H7 (cell line): ENCODE measurements at regions not wholly inside any gene's neighbourhood (a gene's known extent, or its start where the extent isn't known, plus 50 kb on each side); places are given as distances from the start of the nearest gene placed in this dataset.

Experiments
- DNase-seq: peaks from one replicate; pipeline ENCODE4 v3.0.0; 2012
- H3K27me3 ChIP-seq: 2 replicates; pipeline ENCODE4 v1.6.0; 2011; ENCODE audit warnings: mild to moderate bottlenecking, low read length; ENCODE audit not compliant: control insufficient read depth, insufficient read depth
- H3K36me3 ChIP-seq: replicated peaks from 2 replicates; pipeline ENCODE4 v1.5.1; 2011; ENCODE audit warnings: low read length; ENCODE audit not compliant: control insufficient read depth, insufficient read depth
- H3K4me3 ChIP-seq: 2 replicates; pipeline ENCODE4 v1.5.1; 2011; ENCODE audit warnings: low read depth, mild to moderate bottlenecking, control low read depth, low read length, moderate library complexity; ENCODE audit not compliant: insufficient read depth

GRCh38 chr13:105196052-105196451 is 1339.4 kb downstream of the EFNB2 start:
- Histone ChIP-seq H3K4me3 (no peak overlapping the region), H3K27me3 (no peaks in the 10 kb centered on the region), H3K36me3 (no peaks in the 10 kb centered on the region)
- DNase-seq, result no peak

GRCh38 chr13:105193026-105193425 is 1342.4 kb downstream of the EFNB2 start:
- DNase-seq, result no peak
- Histone ChIP-seq H3K27me3 (no peaks in the 10 kb centered on the region), H3K4me3 (no peak overlapping the region), H3K36me3 (no peaks in the 10 kb centered on the region)

GRCh38 chr13:105184201-105184600 is 1351.3 kb downstream of the EFNB2 start:
- Histone ChIP-seq H3K4me3 (no peak overlapping the region), H3K27me3 (no peaks in the 10 kb centered on the region), H3K36me3 (no peaks in the 10 kb centered on the region)
- DNase-seq, result no peak

DNA sequence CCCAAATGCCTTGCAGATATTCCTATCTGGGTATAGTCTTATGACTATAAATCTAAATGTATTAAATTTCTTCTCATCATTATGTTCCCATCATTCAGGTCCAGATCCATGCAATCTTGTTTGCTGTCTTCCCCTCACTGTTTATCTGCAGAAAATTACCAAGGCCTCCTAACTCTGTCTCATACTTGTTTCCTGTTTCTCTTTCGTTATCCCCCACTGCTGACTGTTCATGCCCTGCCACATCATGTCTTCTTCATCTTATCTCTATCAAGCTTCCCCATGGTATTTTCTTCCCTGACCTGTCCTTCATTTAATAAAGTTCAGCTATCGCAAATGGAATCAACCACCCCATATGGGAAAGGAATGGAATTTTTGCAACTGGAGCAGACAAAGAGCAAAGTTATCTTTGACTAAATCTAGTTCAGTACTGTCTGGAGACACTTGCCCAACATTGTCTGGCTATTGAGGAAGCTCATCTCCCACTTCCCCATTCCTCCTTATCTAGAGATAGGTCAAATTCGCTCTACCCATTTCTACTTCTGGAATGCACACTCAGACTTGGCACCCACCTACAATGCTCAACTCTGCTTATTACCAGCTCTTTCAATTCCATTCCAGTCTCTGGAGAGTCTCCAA is 1358.1 kb downstream of the EFNB2 start:
- no peak overlapping the region for H3K4me3 ChIP-seq
- H3K27me3 ChIP-seq, result no peaks in the 10 kb centered on the region
- no peaks in the 10 kb centered on the region for H3K36me3 ChIP-seq

DNA sequence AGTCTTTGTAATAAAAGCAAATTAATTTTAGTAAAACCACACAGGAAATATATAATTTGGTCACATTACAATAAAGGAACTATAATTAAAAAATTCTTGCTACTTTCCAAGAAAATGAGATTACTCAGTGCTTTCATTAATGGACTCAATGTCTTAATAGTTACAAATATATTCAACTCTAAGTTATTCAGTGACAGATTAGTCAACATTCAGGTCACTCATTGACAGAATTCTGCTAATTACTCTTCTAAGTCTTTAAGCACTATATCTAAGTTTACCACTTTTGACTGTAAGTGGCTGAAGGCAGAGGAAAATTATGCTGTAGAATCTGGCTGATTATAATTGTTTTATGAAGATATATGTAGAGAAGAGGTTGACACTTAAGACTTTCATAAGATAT is 1365.0 kb downstream of the EFNB2 start:
- no peak overlapping the region for H3K4me3 ChIP-seq
- no peak for DNase-seq

More for the DNA sequence above, 1358.1 kb downstream of the EFNB2 start:
- no peak for DNase-seq

GRCh38 chr13:105168295-105168694 is 1367.2 kb downstream of the EFNB2 start:
- Histone ChIP-seq H3K4me3 (no peak overlapping the region), H3K36me3 (no peaks in the 10 kb centered on the region), H3K27me3 (no peaks in the 10 kb centered on the region)
- DNase-seq, result no peak

More for the DNA sequence above, 1365.0 kb downstream of the EFNB2 start:
- Histone ChIP-seq H3K27me3 (no peaks in the 10 kb centered on the region), H3K36me3 (no peaks in the 10 kb centered on the region)

GRCh38 chr13:105167385-105167784 is 1368.1 kb downstream of the EFNB2 start:
- no peak for DNase-seq
- no peak overlapping the region for H3K4me3 ChIP-seq

DNA sequence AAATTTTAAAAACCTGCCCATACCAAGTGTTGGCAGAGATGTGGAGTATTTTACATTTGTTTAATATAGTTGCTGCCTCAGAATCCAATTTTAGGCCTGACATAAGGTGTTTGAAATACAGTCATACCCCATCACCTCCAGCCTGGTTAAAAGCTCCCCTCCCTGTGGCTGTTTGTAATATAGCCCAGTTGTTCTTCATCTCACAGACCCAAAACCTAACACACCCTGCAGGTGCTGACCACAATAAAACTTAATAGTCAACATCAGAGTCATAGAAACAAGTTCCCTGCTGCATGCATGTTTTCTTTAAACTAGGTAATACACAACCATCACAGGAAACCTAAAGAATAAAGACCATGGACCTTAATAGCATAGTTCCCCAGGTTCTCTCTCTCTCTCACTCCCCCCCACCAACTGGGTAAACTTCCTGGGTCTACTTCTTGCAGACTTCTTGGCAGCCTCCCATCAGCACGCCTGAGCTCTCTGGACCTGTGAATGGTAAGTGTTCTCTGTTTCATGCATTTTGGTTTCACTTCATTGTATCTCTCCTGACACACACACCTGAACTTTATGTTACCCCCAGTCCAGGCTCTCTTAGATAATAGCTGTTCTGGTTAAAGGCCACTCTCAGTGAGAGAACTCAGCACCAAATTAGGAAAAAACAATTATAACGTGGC is 1369.9 kb downstream of the EFNB2 start:
- Histone ChIP-seq H3K36me3 (no peaks in the 10 kb centered on the region), H3K27me3 (no peaks in the 10 kb centered on the region), H3K4me3 (no peak overlapping the region)
- DNase-seq, result no peak

More at GRCh38 chr13:105167385-105167784, 1368.1 kb downstream of the EFNB2 start:
- no peaks in the 10 kb centered on the region for H3K36me3 ChIP-seq
- no peaks in the 10 kb centered on the region for H3K27me3 ChIP-seq

DNA sequence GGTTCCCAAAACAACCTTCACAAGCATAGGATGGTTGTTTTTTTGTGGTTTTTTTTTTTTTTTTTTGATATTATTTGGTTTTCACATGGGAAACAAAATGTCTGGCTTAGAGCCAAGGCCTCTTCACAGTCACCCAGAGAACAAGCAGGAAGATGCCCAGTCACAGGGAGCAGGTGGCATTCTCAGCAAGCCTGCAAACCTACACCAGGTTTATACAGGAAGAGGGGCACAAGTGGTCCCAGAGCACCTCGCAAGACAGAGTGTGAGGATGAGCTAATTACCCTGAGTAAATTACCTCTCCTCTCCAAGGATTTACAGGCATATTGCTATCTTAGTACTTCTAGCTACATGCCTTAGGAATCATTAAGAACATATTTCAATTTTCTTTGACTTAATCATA is 1375.6 kb downstream of the EFNB2 start:
- no peaks in the 10 kb centered on the region for H3K27me3 ChIP-seq
- H3K36me3 ChIP-seq, result no peaks in the 10 kb centered on the region
- H3K4me3 ChIP-seq, result no peak overlapping the region
- DNase-seq, result no peak

DNA sequence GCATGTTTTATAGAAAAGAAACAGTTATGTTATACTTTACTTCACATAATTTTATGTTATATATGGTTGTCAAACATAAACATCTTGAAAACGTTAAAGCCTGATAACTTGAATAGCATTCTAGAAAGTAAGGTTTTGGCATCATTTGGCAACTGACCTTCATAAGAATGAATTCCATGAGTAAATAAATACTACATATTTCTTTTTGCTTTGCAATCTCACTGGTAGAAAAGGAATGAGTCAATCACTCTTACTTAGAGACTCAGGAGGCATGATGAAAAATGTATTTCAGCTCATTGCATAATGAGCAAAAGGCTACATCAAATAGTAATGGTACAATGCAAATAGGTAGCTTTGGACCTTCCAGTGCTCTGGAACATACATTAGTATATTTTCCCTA is 1381.9 kb downstream of the EFNB2 start:
- Histone ChIP-seq H3K4me3 (no peak overlapping the region), H3K27me3 (no peaks in the 10 kb centered on the region), H3K36me3 (no peaks in the 10 kb centered on the region)
- DNase-seq, result no peak

DNA sequence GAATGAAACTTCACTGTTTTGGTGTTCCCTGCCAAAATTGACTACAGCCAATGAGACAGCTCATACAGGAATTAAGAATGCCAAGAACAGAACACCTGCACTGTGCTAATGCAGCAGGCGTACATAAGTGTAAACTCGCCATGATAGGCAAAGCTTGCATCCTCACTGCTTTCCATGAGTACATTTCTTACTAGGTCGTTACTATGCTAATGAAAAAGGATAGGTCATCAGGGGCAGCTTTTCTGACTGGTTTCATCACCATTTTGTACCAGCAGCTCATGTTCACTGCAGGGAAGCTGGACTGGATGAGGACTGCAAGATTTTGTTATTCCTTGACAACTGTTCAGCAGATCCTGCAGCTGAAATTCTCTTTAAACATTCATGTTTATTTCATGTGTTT is 1383.8 kb downstream of the EFNB2 start:
- no peaks in the 10 kb centered on the region for H3K27me3 ChIP-seq

DNA sequence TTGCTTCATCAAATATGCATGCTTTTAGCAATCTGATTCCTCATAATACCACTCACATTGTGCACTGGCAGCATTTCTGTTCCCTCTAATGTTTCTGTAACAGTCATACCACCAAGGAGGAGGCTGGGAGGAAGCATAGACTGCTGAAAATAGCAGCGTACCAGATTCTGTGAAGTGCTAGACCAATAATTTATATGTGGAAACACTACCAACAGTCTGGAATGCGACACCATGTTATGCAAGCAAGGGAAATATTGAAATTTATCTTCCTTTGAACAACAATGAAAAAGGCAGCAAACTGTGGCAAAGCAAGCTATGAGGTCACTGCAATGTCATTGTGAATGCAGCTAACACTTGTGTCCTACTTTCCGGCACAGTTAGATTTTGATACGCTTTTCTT is 1388.0 kb downstream of the EFNB2 start:
- no peak for DNase-seq
- no peaks in the 10 kb centered on the region for H3K36me3 ChIP-seq
- no peaks in the 10 kb centered on the region for H3K27me3 ChIP-seq
- H3K4me3 ChIP-seq, result no peak overlapping the region

More for the DNA sequence above, 1383.8 kb downstream of the EFNB2 start:
- no peak for DNase-seq
- Histone ChIP-seq H3K36me3 (no peaks in the 10 kb centered on the region), H3K4me3 (no peak overlapping the region)

DNA sequence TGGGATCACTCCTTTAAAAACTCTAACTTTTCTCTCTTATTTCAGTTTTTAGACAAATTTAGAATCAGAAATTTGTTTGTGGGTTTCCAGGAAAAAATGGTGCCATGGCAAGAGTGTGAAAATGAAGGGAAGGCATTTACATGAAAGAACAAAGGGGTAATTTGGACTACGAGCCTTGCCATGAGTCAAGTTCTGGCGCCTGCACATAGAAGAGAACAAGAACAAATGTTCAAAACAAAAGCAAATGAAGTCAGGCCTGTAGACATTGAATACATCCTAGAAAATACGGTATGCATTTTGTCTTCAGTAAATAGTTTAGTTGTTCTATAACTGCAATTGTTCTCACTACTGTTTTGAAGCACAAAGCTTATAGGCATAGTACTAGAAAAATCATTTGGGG is 1390.5 kb downstream of the EFNB2 start:
- H3K27me3 ChIP-seq, result no peaks in the 10 kb centered on the region
- H3K4me3 ChIP-seq, result no peak overlapping the region
- no peak for DNase-seq
- no peaks in the 10 kb centered on the region for H3K36me3 ChIP-seq

DNA sequence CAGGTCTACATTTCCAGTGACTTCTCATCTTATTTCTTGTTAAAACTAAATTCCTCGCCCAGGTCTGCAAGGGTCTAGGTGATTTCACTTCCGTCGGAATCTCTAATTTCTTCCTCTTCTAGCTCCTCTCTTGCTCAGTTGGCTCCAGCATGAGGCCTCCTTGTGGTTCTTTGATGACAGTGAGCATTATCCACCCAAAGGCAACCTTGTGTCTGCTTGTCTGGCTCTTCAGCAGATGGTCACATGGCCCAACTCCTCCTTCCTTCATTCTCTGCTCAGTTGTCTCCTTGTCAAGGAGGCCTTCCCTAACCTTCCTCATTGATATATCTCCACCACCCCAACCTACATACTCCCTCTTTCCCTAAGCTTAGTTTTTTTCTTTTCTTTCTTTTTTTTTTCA is 1391.4 kb downstream of the EFNB2 start:
- no peak overlapping the region for H3K4me3 ChIP-seq
- no peak for DNase-seq
- no peaks in the 10 kb centered on the region for H3K36me3 ChIP-seq
- H3K27me3 ChIP-seq, result no peaks in the 10 kb centered on the region

- no peaks in the 10 kb centered on the region for H3K27me3 ChIP-seq
- no peak overlapping the region for H3K4me3 ChIP-seq
- DNase-seq, result no peak
- H3K36me3 ChIP-seq, result no peaks in the 10 kb centered on the region
Measured at GRCh38 chr13:105142556-105142955, 1392.9 kb downstream of the EFNB2 start.
